ENCODE measurements at regions not wholly inside any gene's neighbourhood (a gene's known extent, or its start where the extent isn't known, plus 50 kb on each side); places are given as distances from the start of the nearest gene placed in this dataset.

- no peaks in the 10 kb centered on the region for H3K36me3 ChIP-seq (replicated peaks in 1 of 2; ENCODE audit: control insufficient read depth in 1 of 2, insufficient read depth in 2 of 2, low read length in 2 of 2)
- no peak for TF ChIP-seq ZNF12 (CRISPR knock-in tag; IDR thresholded peaks at IDR 0.05)
- BruUV-seq (replicated peaks): no TSS peak
- no peak overlapping the region for H2AFZ ChIP-seq (ENCODE audit: low read length)
- no peaks in the 10 kb centered on the region for H3K4me1 ChIP-seq (ENCODE audit: insufficient read depth, low read length)
- no peaks in the 10 kb centered on the region for H3K79me2 ChIP-seq (ENCODE audit: insufficient read depth, low read length)
- no peaks in the 10 kb centered on the region for H3K27me3 ChIP-seq (ENCODE audit: control insufficient read depth in 1 of 2, insufficient read depth in 2 of 2, low read length in 2 of 2)
- in situ Hi-C loops (cut with HindIII; ENCODE audit: extremely low pct_ligation_motif_present, low pct_unique_long_range_greater_than_20kb): loop anchor here (25.0 kb wide), 1 partner anchor 543 kb away; no protein-coding TSS in a partner anchor
- no peaks in the 10 kb centered on the region for H4K20me1 ChIP-seq (ENCODE audit: insufficient read depth, low read length)
- no peaks in the 10 kb centered on the region for H3K9me3 ChIP-seq (ENCODE audit: low read length)
- no peak for DNase-seq (ENCODE audit: low spot score)
- H3K27ac ChIP-seq (ENCODE audit: extremely low read length, insufficient read depth, low read length): no peak overlapping the region
- no peak overlapping the region for H3K4me2 ChIP-seq (ENCODE audit: low read depth, low read length)
- CTCF ChIA-PET (ENCODE audit: low intra/inter-chr PET ratio, low total read pairs): no interaction called here
- H3K4me3 ChIP-seq (replicated peaks in 1 of 3; ENCODE audit: insufficient read depth in 1 of 3, low read depth in 2 of 3, low read length in 3 of 3): no peak overlapping the region
- POLR2A ChIA-PET: no interaction called here
- ATAC-seq: no peak
- intact Hi-C loops (cut with micrococcal nuclease; ENCODE audit: unreplicated experiment): no loop called here
- no peak for FAIRE-seq
- no peak overlapping the region for H3K9ac ChIP-seq (ENCODE audit: insufficient read depth, low read depth, low read length)
Measured at GRCh38 chr9:18269561-18269960, 204.4 kb upstream of the ADAMTSL1 start.

- H4K20me1 ChIP-seq (ENCODE audit: insufficient read depth, low read length): no peaks in the 10 kb centered on the region
- no peaks in the 10 kb centered on the region for H3K27me3 ChIP-seq (ENCODE audit: control insufficient read depth in 1 of 2, insufficient read depth in 2 of 2, low read length in 2 of 2)
- no peak overlapping the region for H3K27ac ChIP-seq (ENCODE audit: extremely low read length, insufficient read depth, low read length)
- CTCF ChIA-PET (ENCODE audit: low intra/inter-chr PET ratio, low total read pairs): no interaction called here
- ATAC-seq (no peak), FAIRE-seq (no peak), DNase-seq (ENCODE audit: low spot score) (no peak)
- no peak overlapping the region for H3K4me2 ChIP-seq (ENCODE audit: low read depth, low read length)
- H3K9ac ChIP-seq (ENCODE audit: insufficient read depth, low read depth, low read length): no peak overlapping the region
- no peaks in the 10 kb centered on the region for H3K9me3 ChIP-seq (ENCODE audit: low read length)
- no peaks in the 10 kb centered on the region for H3K4me1 ChIP-seq (ENCODE audit: insufficient read depth, low read length)
- H2AFZ ChIP-seq (ENCODE audit: low read length): no peak overlapping the region
- H3K36me3 ChIP-seq (replicated peaks in 1 of 2; ENCODE audit: control insufficient read depth in 1 of 2, insufficient read depth in 2 of 2, low read length in 2 of 2): no peaks in the 10 kb centered on the region
- H3K4me3 ChIP-seq (replicated peaks in 1 of 3; ENCODE audit: insufficient read depth in 1 of 3, low read depth in 2 of 3, low read length in 3 of 3): no peak overlapping the region
- no peaks in the 10 kb centered on the region for H3K79me2 ChIP-seq (ENCODE audit: insufficient read depth, low read length)
- intact Hi-C loops (cut with micrococcal nuclease; ENCODE audit: unreplicated experiment): no loop called here
- in situ Hi-C loops (cut with HindIII; ENCODE audit: extremely low pct_ligation_motif_present, low pct_unique_long_range_greater_than_20kb): loop anchor here (25.0 kb wide), 1 partner anchor 538 kb away; no protein-coding TSS in a partner anchor
- POLR2A ChIA-PET: no interaction called here
- 0% methylated on average over 1 of the region's 1 CpG for WGBS (ENCODE audit: low lambda C conversion rate)
- no peak for TF ChIP-seq ZNF264 (CRISPR knock-in tag; IDR thresholded peaks at IDR 0.05)
- TF ChIP-seq FOXM1 (CRISPR knock-in tag; IDR thresholded peaks at IDR 0.05): no peak
- TF ChIP-seq ELK4 (CRISPR knock-in tag; IDR thresholded peaks at IDR 0.05; ENCODE audit: borderline replicate concordance): no peak
- no peak for TF ChIP-seq PCBP1 (IDR thresholded peaks at IDR 0.05; ENCODE audit: borderline replicate concordance, low read depth, low read length)
- no peak for TF ChIP-seq TERF1 (CRISPR knock-in tag; IDR thresholded peaks at IDR 0.05)
- no TSS peak for BruUV-seq (replicated peaks)
Measured at GRCh38 chr9:18274693-18275092, 199.3 kb upstream of the ADAMTSL1 start.

Measured in HepG2 (cell line).